Gastroesophageal sphincter (tissue), 3 donors: ENCODE measurements at regions not wholly inside any gene's neighbourhood (a gene's known extent, or its start where the extent isn't known, plus 50 kb on each side); places are given as distances from the start of the nearest gene placed in this dataset.

ENCODE experiments used
- EP300 ChIP-seq: sonication (generic); formaldehyde crosslinking; IDR thresholded peaks from one replicate; pipeline ENCODE4 v1.6.1; 2017; ENCODE audit warnings: antibody characterized with exemption, mild to moderate bottlenecking
- POLR2A ChIP-seq, 2 donors: fragments of 450-650 bp; IDR thresholded peaks; one replicate each; pipeline ENCODE4 v1.6.1; 2017; ENCODE audit warnings: antibody characterized with exemption in 2 of 2, mild to moderate bottlenecking in 2 of 2, moderate library complexity in 1 of 2
- POLR2AphosphoS5 ChIP-seq: sonication (generic); formaldehyde crosslinking; IDR thresholded peaks from one replicate; pipeline ENCODE4 v1.6.1; 2017; ENCODE audit warnings: antibody characterized with exemption
- TF ChIP-seq, protein P1 (sequence below), 4 experiments: fragments of 200-600 bp in 2 of 4; fragments of 450-650 bp in 2 of 4; sonication (generic) in 1 of 4; IDR thresholded peaks; one replicate each; pipeline ENCODE4 v1.5.1; 2017 to 2019; ENCODE audit warnings: antibody characterized with exemption in 4 of 4, mild to moderate bottlenecking in 2 of 4, moderate library complexity in 2 of 4

DNA sequence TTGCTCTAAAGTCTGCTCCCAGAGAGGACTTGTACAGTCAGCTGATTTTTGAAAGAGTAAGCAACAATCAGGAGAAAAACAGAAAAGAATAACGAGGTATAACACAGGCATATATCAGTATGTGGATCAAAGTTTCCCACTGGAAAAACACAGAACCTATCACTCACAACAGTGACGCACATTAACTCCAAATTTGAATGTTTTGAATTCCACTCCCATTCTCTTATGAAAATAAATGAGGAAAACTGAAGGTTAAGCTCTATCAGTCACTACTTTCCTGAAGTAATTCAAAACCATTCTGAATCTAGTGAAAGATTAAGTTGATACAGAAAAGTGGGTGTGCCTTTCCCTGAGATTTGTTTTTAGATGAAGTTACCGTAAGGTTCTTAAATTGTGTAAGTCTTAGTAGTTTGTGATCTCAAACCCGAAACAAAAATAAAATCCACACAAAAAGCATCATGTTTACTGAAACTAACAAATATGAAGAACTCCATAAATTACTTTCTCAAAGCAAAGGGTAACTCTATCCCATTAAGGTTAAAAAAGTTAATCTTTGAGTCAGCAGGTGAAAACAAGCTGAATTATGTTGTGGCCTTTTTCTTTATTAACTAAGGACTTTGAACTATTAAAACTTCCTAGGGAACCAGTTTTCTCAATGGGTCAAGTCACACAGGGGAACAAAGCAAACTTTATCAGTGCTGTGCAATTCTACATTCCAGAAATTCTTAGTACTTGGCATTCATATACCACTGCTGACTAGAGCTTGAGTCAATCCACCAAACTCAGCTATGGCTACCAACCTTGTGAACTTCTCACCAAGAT lies 115.7 kb downstream of the OGFRL1 start:
- TF ChIP-seq, protein P1, sequence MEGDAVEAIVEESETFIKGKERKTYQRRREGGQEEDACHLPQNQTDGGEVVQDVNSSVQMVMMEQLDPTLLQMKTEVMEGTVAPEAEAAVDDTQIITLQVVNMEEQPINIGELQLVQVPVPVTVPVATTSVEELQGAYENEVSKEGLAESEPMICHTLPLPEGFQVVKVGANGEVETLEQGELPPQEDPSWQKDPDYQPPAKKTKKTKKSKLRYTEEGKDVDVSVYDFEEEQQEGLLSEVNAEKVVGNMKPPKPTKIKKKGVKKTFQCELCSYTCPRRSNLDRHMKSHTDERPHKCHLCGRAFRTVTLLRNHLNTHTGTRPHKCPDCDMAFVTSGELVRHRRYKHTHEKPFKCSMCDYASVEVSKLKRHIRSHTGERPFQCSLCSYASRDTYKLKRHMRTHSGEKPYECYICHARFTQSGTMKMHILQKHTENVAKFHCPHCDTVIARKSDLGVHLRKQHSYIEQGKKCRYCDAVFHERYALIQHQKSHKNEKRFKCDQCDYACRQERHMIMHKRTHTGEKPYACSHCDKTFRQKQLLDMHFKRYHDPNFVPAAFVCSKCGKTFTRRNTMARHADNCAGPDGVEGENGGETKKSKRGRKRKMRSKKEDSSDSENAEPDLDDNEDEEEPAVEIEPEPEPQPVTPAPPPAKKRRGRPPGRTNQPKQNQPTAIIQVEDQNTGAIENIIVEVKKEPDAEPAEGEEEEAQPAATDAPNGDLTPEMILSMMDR (IDR thresholded peaks at IDR 0.05): no peak
- TF ChIP-seq POLR2A (IDR thresholded peaks at IDR 0.05): no peak
- TF ChIP-seq EP300: no peak
- TF ChIP-seq POLR2AphosphoS5: peak; percentile 22
